NCI-H82 (cell line): ENCODE measurements at regions not wholly inside any gene's neighbourhood (a gene's known extent, or its start where the extent isn't known, plus 50 kb on each side); places are given as distances from the start of the nearest gene placed in this dataset.

ENCODE experiments used
- DNase-seq: peaks from one replicate; lab custom pipeline; 2025; lab: John Stamatoyannopoulos, UW

GRCh38 chr1:224565611-224566406 is 50.3 kb upstream of the CNIH3 start:
- no peak for DNase-seq
